ENCODE measurements at regions not wholly inside any gene's neighbourhood (a gene's known extent, or its start where the extent isn't known, plus 50 kb on each side); places are given as distances from the start of the nearest gene placed in this dataset.

DNA sequence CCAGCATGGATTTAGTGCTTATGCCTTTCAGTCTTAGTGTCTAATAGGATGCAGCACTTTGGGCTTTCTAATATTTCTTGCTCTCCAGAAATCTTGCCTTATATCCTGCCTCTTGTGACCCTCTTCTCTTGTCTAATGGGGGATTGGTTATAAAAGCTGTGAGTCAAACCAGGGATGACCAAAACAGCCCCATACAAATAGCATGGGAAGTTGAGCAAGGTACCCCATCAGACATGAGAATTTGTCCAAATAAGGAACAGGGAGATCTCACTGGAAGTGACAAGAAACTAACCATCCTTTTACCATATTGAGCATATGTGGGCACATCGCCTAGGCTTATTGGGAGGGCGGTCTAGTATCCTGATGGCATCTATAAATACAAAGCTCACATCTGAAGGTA, 78.8 kb upstream of the BZW1 start:
- TF ChIP-seq, protein P1, sequence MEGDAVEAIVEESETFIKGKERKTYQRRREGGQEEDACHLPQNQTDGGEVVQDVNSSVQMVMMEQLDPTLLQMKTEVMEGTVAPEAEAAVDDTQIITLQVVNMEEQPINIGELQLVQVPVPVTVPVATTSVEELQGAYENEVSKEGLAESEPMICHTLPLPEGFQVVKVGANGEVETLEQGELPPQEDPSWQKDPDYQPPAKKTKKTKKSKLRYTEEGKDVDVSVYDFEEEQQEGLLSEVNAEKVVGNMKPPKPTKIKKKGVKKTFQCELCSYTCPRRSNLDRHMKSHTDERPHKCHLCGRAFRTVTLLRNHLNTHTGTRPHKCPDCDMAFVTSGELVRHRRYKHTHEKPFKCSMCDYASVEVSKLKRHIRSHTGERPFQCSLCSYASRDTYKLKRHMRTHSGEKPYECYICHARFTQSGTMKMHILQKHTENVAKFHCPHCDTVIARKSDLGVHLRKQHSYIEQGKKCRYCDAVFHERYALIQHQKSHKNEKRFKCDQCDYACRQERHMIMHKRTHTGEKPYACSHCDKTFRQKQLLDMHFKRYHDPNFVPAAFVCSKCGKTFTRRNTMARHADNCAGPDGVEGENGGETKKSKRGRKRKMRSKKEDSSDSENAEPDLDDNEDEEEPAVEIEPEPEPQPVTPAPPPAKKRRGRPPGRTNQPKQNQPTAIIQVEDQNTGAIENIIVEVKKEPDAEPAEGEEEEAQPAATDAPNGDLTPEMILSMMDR (conservative IDR thresholded peaks at IDR 0.05), result no peak
- TF ChIP-seq ZFX (IDR thresholded peaks at IDR 0.05), result no peak

Measured in C4-2B (cell line).